HL-60 (cell line): ENCODE measurements at regions not wholly inside any gene's neighbourhood (a gene's known extent, or its start where the extent isn't known, plus 50 kb on each side); places are given as distances from the start of the nearest gene placed in this dataset.

Experiments
- DNase-seq, 2 experiments: peaks; one replicate each; pipeline ENCODE4 v3.0.0-alpha.2; 2010 to 2020; ENCODE audit warnings: low read depth in 1 of 2, low spot score in 1 of 2
- H3K27ac ChIP-seq: fragments of 250-450 bp; sonication (Bioruptor Pico); replicated peaks from 2 replicates; pipeline ENCODE4 v1.5.1; 2020; ENCODE audit warnings: mild to moderate bottlenecking, moderate library complexity
- H3K27me3 ChIP-seq: fragments of 250-450 bp; sonication (Bioruptor Pico); 2 replicates; pipeline ENCODE4 v1.5.1; 2021; ENCODE audit warnings: mild to moderate bottlenecking, moderate library complexity; ENCODE audit not compliant: insufficient read depth, poor library complexity, severe bottlenecking
- H3K4me3 ChIP-seq: replicated peaks from 2 replicates; pipeline ENCODE4 v1.5.1; 2011; ENCODE audit warnings: mild to moderate bottlenecking, control low read depth, low read length; ENCODE audit not compliant: insufficient read depth
- CTCF ChIP-seq: IDR thresholded peaks from one replicate; pipeline ENCODE4 v1.5.1; 2011; ENCODE audit warnings: low read length, control low read depth, inconsistent platforms; ENCODE audit not compliant: insufficient read depth
- GABPA ChIP-seq: IDR thresholded peaks from 2 replicates; pipeline ENCODE4 v1.6.1; 2012; ENCODE audit warnings: low read depth
- POLR2AphosphoS5 ChIP-seq: IDR thresholded peaks from 2 replicates; pipeline ENCODE4 v1.6.1; 2012; ENCODE audit warnings: low read depth
- REST ChIP-seq: IDR thresholded peaks from 2 replicates; pipeline ENCODE4 v1.6.1; 2012; ENCODE audit warnings: low read depth; ENCODE audit not compliant: insufficient replicate concordance
- SPI1 ChIP-seq: IDR thresholded peaks from 2 replicates; pipeline ENCODE4 v1.6.1; 2012; ENCODE audit warnings: low read depth, mild to moderate bottlenecking, borderline replicate concordance

GRCh38 chr7:15870347-15870746 is 183.9 kb upstream of the MEOX2 start:
- Histone ChIP-seq H3K27me3 (no peaks in the 10 kb centered on the region), H3K27ac (no peak overlapping the region), H3K4me3 (no peak overlapping the region)
- no peak for TF ChIP-seq GABPA
- TF ChIP-seq CTCF = no peak
- TF ChIP-seq REST = no peak
- TF ChIP-seq SPI1 = no peak
- no peak for TF ChIP-seq POLR2AphosphoS5
- DNase-seq = no peak

- Histone ChIP-seq H3K4me3 (no peak overlapping the region), H3K27me3 (no peaks in the 10 kb centered on the region), H3K27ac (no peak overlapping the region)
- DNase-seq = no peak
- TF ChIP-seq REST (no peak), SPI1 (no peak), POLR2AphosphoS5 (no peak), GABPA (no peak), CTCF (no peak)
Measured at GRCh38 chr7:15867441-15867840, 181.0 kb upstream of the MEOX2 start.

- Histone ChIP-seq H3K27ac (no peak overlapping the region), H3K27me3 (no peaks in the 10 kb centered on the region), H3K4me3 (no peak overlapping the region)
- TF ChIP-seq CTCF (no peak), POLR2AphosphoS5 (no peak), SPI1 (no peak), REST (no peak), GABPA (no peak)
- no peak for DNase-seq
Measured at GRCh38 chr7:15866753-15867152, 180.3 kb upstream of the MEOX2 start.
